ENCODE measurements at regions not wholly inside any gene's neighbourhood (a gene's known extent, or its start where the extent isn't known, plus 50 kb on each side); places are given as distances from the start of the nearest gene placed in this dataset.

GRCh38 chrX:94288325-94288724 lies 614.3 kb downstream of the FAM133A start:
- no peak for TF ChIP-seq POLR2A (IDR thresholded peaks at IDR 0.05; ENCODE audit: low read length)
- TF ChIP-seq GATA1 (IDR thresholded peaks at IDR 0.05; ENCODE audit: low read depth, low read length), result no peak

All from erythroblast (primary cell).